Fibroblast of upper back skin (primary cell): ENCODE measurements at regions not wholly inside any gene's neighbourhood (a gene's known extent, or its start where the extent isn't known, plus 50 kb on each side); places are given as distances from the start of the nearest gene placed in this dataset.

Experiments used
- DNase-seq: peaks from one replicate; pipeline ENCODE4 v3.0.0-alpha.2; 2013

DNA sequence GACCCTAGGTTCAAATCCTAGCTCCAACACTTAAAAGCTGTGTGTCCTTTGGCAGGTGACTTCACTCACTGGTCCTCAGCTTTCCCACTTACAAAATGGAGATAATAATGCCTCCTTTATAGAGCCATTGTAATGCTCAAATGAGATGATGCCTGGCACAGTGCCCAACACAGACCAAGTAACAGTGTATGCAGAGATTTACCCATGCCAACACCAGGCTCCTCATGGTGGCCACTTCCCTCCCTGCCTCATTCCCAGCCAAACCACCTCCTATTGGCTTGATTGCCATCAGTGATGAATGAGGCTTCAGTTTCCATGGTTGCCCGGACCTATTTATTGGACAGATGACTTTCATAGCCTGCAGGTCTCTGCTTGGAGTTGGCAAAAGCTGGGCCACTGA lies 469.4 kb downstream of the CDK5RAP2 start:
- DNase-seq, result no peak

DNA sequence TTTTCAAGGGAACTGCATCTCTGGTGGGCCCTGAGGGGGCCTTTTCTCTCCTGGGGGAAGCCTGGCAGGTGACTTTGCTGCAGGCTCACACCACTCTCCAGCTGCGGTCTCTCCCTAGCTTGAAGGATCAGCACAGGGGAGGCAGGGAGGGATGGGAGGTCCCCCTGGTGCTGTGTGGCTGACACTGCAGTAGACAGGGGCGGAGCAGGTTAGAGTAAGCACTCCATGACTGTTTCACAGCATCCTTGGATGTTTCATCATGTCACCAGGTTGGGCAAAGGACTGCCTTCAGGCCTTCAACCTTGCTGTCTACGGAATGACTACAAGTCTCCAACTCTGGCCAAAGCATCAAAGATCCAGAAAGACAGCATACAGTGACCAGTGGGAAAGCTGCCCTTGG lies 470.7 kb downstream of the CDK5RAP2 start:
- DNase-seq, result peak; percentile 5

DNA sequence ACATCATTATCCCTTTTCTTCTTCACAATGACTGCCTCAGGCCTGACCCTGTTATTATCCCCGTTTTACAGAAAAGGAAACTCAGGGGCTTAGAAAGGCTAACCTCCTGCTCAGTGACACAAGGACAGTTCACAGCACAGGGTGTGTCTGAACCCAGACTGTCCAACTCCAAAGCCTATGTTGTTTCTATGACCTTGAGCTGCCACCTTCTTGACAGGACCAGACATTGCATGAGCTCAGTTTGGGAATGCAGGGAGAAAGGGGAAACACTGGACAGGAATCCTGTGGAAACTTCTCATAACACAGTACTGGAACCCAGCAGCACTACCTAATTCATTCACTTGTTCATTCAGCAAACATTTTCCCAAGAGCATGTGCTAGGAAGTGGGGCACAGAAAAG lies 472.8 kb downstream of the CDK5RAP2 start:
- DNase-seq, result no peak

DNA sequence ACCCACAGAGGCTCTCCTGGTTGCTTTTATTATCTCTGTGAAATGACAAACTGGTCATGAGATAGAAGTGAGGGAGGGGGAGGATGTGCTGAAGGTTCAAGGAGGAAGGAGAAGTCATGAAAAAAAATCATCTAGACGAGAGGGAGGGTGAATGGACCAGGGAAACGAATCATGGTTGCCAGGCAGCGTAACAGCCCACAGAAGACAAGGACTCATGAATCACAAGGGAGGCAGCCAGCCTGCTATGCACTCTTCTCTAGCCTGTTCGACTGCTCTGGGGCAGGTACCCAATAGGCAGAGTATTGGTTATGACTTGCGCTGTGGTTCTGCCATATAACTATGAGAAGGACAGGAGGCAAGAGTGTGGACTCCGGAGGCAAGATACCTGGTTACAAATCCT lies 475.2 kb downstream of the CDK5RAP2 start:
- DNase-seq, result no peak

DNA sequence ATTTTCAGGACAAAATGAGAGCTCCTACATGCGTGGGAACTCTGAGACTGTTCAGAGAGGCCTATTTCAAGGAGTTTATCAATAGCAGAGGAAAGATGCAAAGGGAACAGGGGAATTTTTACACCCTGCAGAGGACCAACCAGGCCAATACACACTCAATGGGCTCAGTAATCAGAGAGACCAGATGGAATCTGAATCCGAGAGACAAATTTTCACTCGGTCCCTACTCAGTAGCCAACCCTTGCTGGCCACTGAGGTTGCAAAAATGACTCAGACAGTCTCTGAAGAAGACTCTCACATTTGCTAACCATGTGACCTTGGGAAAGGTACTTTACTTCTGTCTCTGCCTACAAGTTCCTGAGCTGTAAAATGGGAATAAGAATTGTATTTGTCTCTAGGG lies 479.4 kb downstream of the CDK5RAP2 start:
- no peak for DNase-seq

DNA sequence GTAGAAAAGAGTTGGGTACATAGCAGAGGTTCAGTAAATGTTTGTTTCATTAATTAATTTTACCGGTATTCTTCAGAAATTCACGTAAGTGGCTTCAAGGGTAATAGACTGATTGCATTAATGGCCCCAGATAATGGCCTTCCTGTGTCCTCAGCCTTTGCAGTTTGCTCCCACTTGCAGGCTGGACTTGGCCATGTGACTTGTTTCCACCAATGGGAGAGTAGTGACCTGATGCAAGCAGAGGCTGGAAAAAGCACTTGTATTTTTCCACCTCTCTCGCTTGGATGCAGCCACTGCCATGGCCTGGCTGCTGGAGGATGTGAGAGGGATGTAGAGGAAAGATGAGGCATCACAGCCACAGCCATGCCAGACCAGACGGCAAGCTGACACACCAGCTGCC lies 480.9 kb downstream of the CDK5RAP2 start:
- no peak for DNase-seq

DNA sequence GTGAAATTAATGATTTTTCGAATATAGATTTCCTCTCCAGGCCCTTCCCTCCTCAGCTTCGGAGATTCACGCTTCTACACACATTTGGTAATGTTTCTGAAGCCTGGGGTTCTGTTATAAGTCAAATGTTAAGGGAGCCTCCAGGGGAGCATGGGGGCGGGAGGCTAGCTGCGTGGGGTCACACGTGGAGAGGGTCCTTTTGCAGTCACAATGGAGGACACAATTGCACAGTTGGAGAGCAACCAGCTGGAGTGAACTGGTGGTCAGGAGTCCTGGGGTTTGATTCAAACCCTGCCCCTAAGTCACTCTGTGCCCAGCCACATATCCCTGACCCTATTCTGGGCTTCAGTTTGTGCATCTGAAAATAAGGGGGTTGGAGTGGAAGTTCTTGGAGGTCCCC lies 481.4 kb downstream of the CDK5RAP2 start:
- DNase-seq, result no peak

DNA sequence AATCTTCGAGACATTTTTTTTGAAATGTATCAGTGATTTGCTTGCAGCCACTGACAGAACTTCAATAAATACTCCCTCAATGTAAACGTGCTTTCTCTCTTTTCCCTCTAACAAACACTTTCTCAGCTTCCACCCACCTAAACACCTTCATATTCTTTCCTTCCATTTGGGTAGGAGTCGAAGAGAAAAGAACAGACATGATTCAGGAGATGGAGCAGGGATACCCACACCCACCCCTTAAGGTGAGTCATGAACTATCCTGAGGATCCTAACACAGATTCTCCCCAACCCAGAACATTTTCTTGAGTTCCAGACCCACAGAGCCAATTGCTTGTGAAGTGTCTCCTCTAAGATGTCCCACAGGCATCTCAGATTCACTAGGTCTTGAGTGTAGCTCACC lies 488.8 kb downstream of the CDK5RAP2 start:
- no peak for DNase-seq

DNA sequence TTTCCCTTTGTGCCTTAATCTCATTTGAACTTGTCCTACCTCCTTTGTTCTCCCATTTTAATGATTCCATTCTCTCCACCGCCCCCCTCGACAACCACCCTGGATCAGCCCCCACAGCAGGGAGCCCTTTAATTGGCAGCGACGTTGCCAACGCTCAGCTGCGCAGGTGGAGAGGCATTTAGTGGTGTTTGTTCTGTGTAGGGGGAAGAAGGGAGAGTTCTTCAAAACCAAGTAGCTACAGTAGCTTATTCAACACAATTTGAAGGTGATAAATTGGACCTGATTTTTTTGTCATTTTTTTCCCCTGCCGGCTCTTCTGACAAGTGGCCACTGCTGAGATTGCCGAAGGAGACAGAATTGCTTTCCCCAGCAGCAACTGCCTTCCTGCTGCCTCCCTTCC lies 499.1 kb downstream of the CDK5RAP2 start:
- no peak for DNase-seq

DNA sequence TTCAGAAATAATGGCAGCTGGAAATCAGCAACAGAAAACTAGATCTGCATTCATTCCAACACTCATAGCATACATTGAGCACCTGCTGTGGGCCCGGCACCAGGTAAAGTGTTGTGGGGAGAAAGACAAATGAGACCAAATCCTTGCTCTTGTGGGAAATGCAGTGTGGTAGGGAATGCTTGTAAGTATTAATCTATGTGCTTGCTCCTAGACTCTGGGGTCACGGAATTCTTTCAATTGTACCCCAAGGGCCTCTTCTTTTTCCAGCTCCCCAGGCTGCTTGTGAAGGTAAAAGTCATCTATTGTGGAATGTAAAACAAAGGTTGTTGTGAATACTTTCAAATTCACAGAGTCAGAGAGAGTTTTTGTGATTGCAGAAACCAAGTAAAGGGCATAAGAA lies 501.9 kb downstream of the CDK5RAP2 start:
- DNase-seq, result no peak

DNA sequence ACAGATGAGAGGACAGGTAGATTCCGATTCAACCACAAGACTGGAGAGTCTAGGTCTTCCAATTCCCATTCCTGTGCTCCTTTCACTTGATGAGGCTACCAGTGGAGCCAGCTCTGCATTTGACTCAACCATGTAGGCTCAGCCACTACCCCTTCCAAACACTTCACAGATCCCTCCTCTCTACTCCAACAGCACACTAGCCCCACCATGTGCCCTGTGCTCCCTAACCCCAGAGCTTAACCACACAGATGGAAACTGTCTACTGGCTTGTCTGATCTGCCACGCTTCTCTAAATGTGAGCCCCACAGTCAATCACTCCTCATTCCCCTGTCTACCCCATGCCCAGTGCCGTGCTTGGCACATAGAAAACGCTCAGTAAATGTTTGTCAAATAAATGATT lies 508.2 kb downstream of the CDK5RAP2 start:
- no peak for DNase-seq

DNA sequence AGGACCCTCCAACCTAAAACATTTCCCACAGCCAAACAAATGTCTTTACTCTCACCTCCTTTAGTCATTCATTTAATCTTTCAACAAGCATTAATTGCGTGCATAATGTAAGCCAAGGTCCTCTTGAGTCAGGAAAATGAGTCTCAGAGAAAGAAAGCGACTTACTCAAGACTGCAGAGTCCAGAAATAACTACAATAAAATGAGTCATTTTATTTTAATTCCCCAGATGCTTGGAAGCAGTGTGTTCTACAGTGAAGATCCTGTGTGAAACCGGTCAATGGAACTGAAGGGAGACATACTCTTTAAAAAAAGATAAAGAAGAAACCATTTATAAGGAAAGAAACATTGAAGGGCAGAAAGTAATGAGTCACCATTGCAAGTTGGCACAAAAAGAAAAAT lies 513.7 kb downstream of the CDK5RAP2 start:
- DNase-seq, result no peak

DNA sequence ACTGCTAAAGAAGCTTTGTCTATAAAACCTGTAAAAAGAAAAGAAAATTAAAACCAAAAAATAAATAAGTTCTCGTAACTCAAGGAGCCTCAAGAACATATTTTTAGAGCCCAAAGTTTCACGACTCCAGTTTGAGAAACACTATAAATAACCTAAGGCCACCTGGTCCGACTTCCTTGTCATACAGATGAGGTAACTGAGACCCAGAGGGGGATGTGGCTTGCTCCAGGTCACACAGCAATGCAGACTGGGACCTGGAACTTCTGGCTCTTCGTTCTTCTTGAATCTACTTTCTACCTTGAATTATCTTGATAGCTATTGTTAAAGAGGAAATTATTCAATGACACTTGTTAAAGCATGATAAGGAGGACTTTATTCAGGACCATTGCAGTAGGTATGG lies 514.8 kb downstream of the CDK5RAP2 start:
- DNase-seq, result no peak

DNA sequence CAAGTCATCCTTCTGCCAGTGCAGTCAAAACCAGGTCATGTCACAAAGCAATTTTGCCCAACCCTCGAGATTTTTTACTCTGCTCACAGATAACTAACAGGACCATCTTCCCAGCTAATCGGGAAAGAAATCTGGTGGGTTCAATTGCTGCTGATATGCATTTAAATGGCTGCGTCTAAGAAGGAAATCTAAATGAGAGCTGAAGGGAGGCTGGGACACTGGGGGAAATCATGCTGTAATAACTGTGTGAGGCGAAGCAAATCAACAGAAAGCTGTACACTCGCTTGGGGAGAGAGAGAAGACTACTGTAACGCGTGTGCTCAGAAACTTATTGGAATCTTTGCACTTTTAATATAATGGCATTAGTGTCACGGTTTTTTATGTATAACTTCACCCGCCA lies 535.0 kb downstream of the CDK5RAP2 start:
- no peak for DNase-seq

DNA sequence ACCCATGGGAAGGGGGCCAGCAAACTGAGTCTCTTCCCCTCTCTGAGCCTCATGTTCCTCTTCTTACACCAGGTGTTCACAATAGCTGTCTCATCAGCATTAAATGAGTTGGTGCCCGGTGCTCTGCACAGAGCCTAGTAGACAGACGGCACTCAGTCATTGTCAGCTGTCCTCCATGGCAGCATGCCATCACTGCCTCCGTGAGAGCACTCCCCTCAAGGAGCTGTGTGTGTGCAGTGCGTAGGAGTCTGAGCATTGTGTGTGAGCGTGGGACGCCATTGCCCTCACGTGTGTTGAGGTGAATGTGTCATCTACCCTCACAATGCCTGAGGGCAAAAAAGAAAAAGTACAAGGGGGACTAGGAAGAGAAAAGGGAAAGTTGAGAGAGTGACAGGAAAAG lies 536.5 kb downstream of the CDK5RAP2 start:
- no peak for DNase-seq

DNA sequence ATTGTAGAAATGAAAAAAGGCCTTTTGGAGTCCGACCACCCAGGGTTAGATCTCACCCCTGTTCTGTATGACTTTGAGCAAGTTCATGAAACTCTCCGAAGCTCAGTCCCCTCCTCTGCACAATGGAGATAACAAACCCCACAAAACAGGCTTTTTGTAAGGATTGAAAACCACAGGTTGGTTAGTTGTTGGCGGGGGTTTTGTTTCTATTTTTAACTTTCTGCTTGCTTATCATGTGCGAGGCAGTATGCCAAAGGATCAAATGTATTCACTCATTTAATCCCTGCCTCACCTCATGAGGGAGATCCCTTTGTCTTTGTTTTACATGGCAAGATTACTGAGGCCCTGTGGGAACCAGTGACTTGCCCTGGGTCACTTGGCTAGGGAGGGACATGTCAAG lies 539.1 kb downstream of the CDK5RAP2 start:
- DNase-seq, result no peak

DNA sequence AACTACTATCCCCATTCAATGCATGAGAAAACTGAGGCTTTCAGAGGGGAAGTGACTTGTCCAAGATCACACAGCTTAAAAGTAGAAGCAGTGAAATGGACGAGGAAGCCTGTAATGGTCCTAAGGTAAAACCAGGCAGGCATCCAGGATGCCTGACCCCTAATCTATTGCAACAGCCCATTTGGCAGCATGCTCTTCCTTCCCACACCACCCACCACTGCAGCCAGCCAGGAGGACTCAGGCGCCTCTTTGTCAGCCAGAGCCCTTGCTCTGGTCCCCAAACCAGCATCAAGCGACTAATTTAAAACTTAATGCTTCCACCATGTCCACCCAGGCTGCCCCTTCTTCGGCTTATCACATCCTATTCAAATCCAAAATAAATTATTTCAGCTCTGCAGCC lies 541.6 kb downstream of the CDK5RAP2 start:
- DNase-seq, result no peak

DNA sequence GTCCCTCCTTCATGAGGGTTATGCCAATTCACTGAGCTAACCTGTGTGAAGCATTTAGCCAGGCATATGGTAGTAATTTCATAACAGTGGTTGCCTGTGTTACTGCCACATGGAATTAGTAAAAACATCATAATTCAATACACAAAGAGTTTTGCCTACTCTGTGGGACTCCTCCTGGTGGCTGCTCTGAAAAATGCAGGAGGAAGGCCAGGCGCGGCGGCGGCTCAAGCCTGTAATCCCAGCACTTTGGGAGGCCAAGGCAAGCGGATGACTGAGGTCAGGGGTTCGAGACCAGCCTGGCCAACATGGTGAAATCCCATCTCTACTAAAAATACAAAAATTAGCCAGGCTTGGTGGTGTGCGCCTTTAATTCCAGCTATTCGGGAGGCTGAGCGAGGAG lies 547.3 kb downstream of the CDK5RAP2 start:
- DNase-seq, result peak; percentile 12

DNA sequence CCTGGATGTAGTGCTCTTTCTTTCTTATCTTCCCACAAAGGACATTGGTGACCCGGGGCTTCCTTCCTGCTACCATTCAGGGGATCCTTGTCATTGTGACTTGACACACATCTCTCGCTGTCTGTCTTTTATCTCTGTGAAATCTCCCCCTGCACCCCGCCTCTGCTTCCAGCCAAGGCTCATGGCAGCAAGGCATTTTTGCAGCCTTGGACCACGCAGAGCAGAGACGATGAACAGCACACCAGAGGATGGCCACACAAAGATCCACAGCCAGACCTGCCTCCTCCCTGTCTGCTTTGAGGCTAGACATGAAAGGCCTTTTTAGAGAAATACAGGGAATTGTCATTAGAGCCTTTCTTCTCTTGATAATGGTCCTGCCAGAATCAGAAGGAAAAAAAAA lies 549.1 kb downstream of the CDK5RAP2 start:
- DNase-seq, result no peak

DNA sequence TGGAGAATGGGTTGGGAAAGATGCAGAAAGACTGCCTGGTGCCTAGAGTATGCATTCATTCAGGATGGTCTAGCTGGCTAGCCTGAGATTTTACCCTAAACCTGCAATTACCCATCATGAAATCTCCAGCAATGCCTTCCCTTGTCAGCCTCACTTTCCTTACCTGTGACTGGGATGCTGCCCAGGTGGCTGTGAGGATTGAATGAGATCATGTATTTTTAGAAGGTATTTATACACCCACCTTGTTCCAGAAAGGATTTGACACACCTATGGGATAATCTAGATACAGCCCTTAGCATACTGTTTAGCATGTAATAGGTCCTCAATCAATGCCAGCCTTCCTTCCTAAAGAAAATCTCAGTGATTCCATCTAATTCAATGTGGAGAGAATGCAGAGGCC lies 561.4 kb downstream of the CDK5RAP2 start:
- no peak for DNase-seq

DNA sequence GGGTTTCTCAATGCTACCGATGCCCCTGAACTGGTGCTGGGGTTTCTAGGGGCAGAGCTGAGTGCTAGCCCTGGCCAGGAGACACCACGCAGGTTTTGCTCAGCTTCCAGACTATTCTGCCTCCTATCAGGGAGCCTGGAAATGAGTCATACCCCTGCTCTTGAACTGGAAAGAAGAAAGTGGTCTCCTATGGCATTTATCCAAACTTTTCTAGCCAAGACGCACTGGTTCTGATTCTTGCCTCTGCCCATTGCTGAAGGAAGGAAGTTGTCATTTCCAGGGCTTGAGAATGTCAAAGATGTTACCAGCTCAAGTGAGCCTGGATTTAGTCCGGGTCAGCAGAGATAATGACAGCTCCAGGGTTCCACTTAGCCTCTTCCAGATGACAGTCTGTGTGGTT lies 561.9 kb downstream of the CDK5RAP2 start:
- no peak for DNase-seq

DNA sequence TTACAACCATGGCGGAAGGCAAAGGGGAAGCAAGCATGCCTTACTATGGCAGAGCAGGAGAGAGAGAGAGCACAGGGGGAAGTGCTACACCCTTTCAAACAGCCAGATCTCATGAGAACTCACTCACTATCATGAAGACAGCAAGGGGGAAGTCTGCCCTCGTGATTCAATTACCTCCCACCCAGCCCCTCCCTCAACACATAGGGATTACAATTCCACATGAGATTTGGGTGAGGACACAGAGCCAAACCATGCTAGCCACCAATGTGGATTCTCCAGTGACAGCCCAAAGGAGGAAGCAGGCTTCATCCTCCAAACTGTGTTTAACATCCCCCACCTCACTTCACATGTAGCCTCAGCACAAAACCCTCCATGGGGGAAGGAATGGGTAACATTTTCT lies 563.7 kb downstream of the CDK5RAP2 start:
- no peak for DNase-seq

DNA sequence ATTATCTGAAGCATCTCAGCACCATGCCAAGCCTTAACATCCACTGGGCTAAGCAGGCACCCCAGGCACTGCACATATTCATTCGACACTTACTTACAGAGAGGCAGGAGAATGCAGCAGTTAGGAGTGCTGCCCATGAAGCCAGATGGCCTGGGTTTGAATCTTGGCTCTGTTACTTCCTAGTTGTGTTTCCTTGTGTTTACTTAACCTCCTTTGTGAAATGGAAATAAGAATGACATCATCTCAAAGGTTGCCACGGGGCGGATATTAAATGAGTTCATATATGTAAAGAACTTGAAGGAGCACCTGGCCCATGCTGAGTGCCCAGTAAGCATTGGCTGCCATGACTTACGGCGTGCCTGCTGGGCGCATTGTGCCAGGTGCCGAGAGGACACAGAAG lies 565.2 kb downstream of the CDK5RAP2 start:
- no peak for DNase-seq

DNA sequence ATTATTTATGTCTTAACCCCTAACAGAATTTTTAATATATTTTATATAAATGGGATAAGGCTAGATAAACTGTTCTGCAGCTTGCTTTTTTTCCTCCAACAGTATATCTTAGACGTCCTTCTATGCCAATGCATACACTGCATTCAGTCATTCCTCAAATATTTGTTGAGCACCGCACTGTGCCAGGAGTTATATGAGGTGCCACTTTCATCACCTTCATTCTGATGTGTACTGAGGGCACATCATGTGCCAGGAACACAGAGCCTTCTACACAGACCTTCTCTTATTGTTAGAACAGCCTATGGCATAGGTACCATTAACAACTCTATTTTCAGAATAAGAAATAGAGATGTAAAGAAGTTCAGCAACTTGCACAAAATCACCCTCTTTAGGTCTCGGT lies 570.1 kb downstream of the CDK5RAP2 start:
- DNase-seq, result no peak

DNA sequence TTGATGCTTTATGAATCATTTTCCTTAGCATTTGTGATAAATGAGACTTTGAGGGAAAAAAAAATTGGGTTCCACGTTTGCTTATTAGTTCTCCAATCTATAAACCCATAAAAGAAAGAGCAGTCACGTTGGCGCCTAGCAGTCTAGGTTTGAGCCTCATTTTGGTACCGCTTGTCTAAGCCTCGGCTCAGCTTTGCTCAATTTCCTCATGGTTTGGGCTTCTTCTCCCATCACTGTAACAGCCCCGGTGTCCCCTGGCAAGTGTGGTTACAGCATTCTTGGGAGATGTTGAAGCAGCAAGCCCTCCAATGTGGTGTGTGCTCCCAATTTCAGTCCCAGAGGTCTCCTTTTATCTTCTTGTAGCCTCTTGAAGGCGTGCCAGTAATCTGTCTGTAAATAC lies 578.4 kb downstream of the CDK5RAP2 start:
- DNase-seq, result peak; percentile 72

DNA sequence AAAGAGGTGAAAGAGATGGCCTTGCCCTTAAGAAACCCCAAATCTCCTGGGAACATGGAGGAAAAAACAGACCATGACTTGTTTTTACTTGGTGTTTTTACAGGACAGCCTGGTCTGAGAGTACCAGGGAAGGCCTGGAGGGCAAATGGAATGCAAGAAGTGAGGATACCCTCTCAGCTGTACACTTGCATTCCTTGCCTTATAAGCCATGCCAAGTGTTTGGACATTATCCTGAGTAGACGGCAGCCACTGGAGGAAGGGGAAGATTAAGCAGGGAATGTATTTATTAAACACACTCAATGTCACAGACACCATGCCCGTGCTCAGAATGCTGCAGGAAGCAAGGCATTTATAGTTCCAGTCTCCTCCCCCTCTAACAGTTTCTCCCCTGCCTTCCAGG lies 581.4 kb downstream of the CDK5RAP2 start:
- no peak for DNase-seq
